ENCODE measurements at regions not wholly inside any gene's neighbourhood (a gene's known extent, or its start where the extent isn't known, plus 50 kb on each side); places are given as distances from the start of the nearest gene placed in this dataset.

DNA sequence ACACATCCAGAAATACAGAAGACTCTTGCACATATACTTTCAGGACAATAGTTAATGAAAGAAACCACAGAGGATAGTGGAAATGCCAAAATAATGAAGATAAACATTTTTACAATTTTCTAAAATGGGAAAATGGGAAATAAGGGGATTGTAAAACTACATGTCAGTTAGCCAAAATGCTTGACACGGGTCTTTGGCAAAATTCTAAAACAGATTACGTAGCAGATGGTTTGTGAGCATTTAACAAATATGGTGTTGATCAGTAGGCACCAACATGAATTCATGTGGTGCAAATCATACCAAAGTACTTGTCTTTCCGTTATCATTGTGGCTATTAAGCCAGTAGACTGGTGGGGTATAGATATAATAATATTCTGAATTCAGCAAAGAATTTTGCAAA, 348.5 kb upstream of the ROBO1 start:
- TF ChIP-seq POLR2A (IDR thresholded peaks at IDR 0.05) = no peak
- TF ChIP-seq, protein P1, sequence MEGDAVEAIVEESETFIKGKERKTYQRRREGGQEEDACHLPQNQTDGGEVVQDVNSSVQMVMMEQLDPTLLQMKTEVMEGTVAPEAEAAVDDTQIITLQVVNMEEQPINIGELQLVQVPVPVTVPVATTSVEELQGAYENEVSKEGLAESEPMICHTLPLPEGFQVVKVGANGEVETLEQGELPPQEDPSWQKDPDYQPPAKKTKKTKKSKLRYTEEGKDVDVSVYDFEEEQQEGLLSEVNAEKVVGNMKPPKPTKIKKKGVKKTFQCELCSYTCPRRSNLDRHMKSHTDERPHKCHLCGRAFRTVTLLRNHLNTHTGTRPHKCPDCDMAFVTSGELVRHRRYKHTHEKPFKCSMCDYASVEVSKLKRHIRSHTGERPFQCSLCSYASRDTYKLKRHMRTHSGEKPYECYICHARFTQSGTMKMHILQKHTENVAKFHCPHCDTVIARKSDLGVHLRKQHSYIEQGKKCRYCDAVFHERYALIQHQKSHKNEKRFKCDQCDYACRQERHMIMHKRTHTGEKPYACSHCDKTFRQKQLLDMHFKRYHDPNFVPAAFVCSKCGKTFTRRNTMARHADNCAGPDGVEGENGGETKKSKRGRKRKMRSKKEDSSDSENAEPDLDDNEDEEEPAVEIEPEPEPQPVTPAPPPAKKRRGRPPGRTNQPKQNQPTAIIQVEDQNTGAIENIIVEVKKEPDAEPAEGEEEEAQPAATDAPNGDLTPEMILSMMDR (IDR thresholded peaks at IDR 0.05) = no peak
